ENCODE measurements at regions not wholly inside any gene's neighbourhood (a gene's known extent, or its start where the extent isn't known, plus 50 kb on each side); places are given as distances from the start of the nearest gene placed in this dataset.

- TF ChIP-seq EZH2phosphoT487 (IDR thresholded peaks at IDR 0.05; ENCODE audit: low read depth, severe bottlenecking, unreplicated experiment) (no peak), EZH2 (IDR thresholded peaks at IDR 0.05; ENCODE audit: borderline replicate concordance) (no peak), CTCF (IDR thresholded peaks at IDR 0.05; ENCODE audit: poor library complexity) (no peak)
- Histone ChIP-seq H2AFZ (no peak overlapping the region), H3K9me2 (replicated peaks; ENCODE audit: insufficient read depth) (no peaks in the 10 kb centered on the region), H4K20me1 (ENCODE audit: insufficient read depth, poor library complexity, severe bottlenecking) (no peaks in the 10 kb centered on the region), H3K4me3 (no peak overlapping the region), H3K79me2 (no peaks in the 10 kb centered on the region), H3K27ac (peak overlapping the region; percentile 64), H3K4me2 (no peak overlapping the region), H3K9me3 (ENCODE audit: low read depth) (no peaks in the 10 kb centered on the region), H3K27me3 (no peaks in the 10 kb centered on the region), H3K4me1 (ENCODE audit: insufficient read depth) (peaks cover 42% of the 10 kb centered on the region), H3K36me3 (replicated peaks; ENCODE audit: insufficient read depth, low read depth) (no peaks in the 10 kb centered on the region)
- no peak for DNase-seq (ENCODE audit: low spot score)
- WGBS (ENCODE audit: low lambda C conversion rate, missing lambda C conversion rate): 84% methylated on average over 9 of the region's 9 CpGs
These were observed 123.9 kb downstream of the ZFP36L2 start for GRCh38 chr2:43102366-43103092.

- TF ChIP-seq EZH2 (IDR thresholded peaks at IDR 0.05; ENCODE audit: borderline replicate concordance) (no peak), EZH2phosphoT487 (IDR thresholded peaks at IDR 0.05; ENCODE audit: low read depth, severe bottlenecking, unreplicated experiment) (no peak), CTCF (IDR thresholded peaks at IDR 0.05; ENCODE audit: poor library complexity) (no peak)
- Histone ChIP-seq H3K4me2 (peak overlapping the region; percentile 84), H2AFZ (no peak overlapping the region), H3K27ac (peak overlapping the region; percentile 64), H3K27me3 (no peaks in the 10 kb centered on the region), H3K36me3 (replicated peaks; ENCODE audit: insufficient read depth, low read depth) (no peaks in the 10 kb centered on the region), H3K79me2 (no peaks in the 10 kb centered on the region), H3K9me3 (ENCODE audit: low read depth) (no peaks in the 10 kb centered on the region), H3K9me2 (replicated peaks; ENCODE audit: insufficient read depth) (no peaks in the 10 kb centered on the region), H3K4me1 (ENCODE audit: insufficient read depth) (peaks cover 37% of the 10 kb centered on the region), H4K20me1 (ENCODE audit: insufficient read depth, poor library complexity, severe bottlenecking) (no peaks in the 10 kb centered on the region), H3K4me3 (no peak overlapping the region)
- 88% methylated on average over 7 of the region's 7 CpGs for WGBS (ENCODE audit: low lambda C conversion rate, missing lambda C conversion rate)
- DNase-seq (ENCODE audit: low spot score): no peak
These were observed 124.7 kb downstream of the ZFP36L2 start for GRCh38 chr2:43101751-43102150.

GRCh38 chr2:43100883-43101662 is 125.3 kb downstream of the ZFP36L2 start:
- H4K20me1 ChIP-seq (ENCODE audit: insufficient read depth, poor library complexity, severe bottlenecking): no peaks in the 10 kb centered on the region
- no peaks in the 10 kb centered on the region for H3K36me3 ChIP-seq (replicated peaks; ENCODE audit: insufficient read depth, low read depth)
- peaks cover 30% of the 10 kb centered on the region for H3K4me1 ChIP-seq (ENCODE audit: insufficient read depth)
- no peaks in the 10 kb centered on the region for H3K9me2 ChIP-seq (replicated peaks; ENCODE audit: insufficient read depth)
- no peaks in the 10 kb centered on the region for H3K27me3 ChIP-seq
- H2AFZ ChIP-seq: peak overlapping the region; percentile 99
- 16% methylated on average over 50 of the region's 56 CpGs for WGBS (ENCODE audit: low lambda C conversion rate, missing lambda C conversion rate)
- DNase-seq (ENCODE audit: low spot score): peak; percentile 49
- H3K4me2 ChIP-seq: peak overlapping the region; percentile 84
- no peaks in the 10 kb centered on the region for H3K9me3 ChIP-seq (ENCODE audit: low read depth)
- H3K79me2 ChIP-seq: no peaks in the 10 kb centered on the region
- peak overlapping the region; percentile 64 for H3K27ac ChIP-seq
- TF ChIP-seq EZH2 (IDR thresholded peaks at IDR 0.05; ENCODE audit: borderline replicate concordance) (no peak), EZH2phosphoT487 (IDR thresholded peaks at IDR 0.05; ENCODE audit: low read depth, severe bottlenecking, unreplicated experiment) (no peak), CTCF (IDR thresholded peaks at IDR 0.05; ENCODE audit: poor library complexity) (no peak)
- H3K4me3 ChIP-seq: peak overlapping the region; percentile 26
